K562 (cell line): ENCODE measurements at regions not wholly inside any gene's neighbourhood (a gene's known extent, or its start where the extent isn't known, plus 50 kb on each side); places are given as distances from the start of the nearest gene placed in this dataset.

ENCODE experiments used
- ATAC-seq: fragments of 200-7000 bp; cut with Tn5 transposase; 3 replicates; pipeline ENCODE4 v1.9.1; 2020; ENCODE audit warnings: moderate library complexity
- BruUV-seq: library from RNA; stranded (reverse); fragments of 400-500 nt; replicated peaks from 2 replicates; lab custom pipeline; 2021; lab: Mats Ljungman, UMichigan
- CTCF ChIA-PET: fragments of 300-600 bp; formaldehyde crosslinking; extraction: SDS; loops from one replicate; lab custom pipeline; 2021; ENCODE audit warnings: low intra/inter-chr PET ratio; lab: Yijun Ruan, JAX
- POLR2A ChIA-PET: fragments of 300-600, 350-650 bp; sonication (Branson Sonifier 250); formaldehyde crosslinking; extraction: SDS; loops from one replicate; lab custom pipeline; 2021; ENCODE audit warnings: antibody characterized with exemption, inconsistent platforms; lab: Yijun Ruan, JAX
- DNase-seq, 4 experiments: peaks; one replicate each; pipeline versions ENCODE4 v3.0.0 to v3.0.0-alpha.2; 2011 to 2018; ENCODE audit warnings: low spot score in 3 of 4, mixed read lengths in 3 of 4; ENCODE audit errors: extremely low read depth in 1 of 4
- FAIRE-seq: peaks from 2 replicates; lab custom pipeline; 2011; peaks lifted over from hg19 to GRCh38; lab: Jason Lieb, UNC
- H2AFZ ChIP-seq: 2 replicates; pipeline ENCODE4 v1.6.0; 2011; ENCODE audit warnings: low read depth, low read length, control low read depth, inconsistent platforms
- H3K27ac ChIP-seq: fragments of 200-600 bp; 3 replicates; pipeline ENCODE4 v1.8.0; 2011; ENCODE audit warnings: low read depth, mild to moderate bottlenecking, control low read depth, inconsistent platforms, low read length, moderate library complexity, mixed read lengths; ENCODE audit errors: extremely low read depth
- H3K27me3 ChIP-seq, 2 experiments: fragments of 300-600 bp in 1 of 2; 2 replicates in 1 of 2; 3 replicates in 1 of 2; pipeline versions ENCODE4 v1.6.0 to v1.8.0; 2011; ENCODE audit warnings: inconsistent platforms in 2 of 2, low read length in 2 of 2, mild to moderate bottlenecking in 1 of 2, mixed read lengths in 1 of 2, moderate library complexity in 1 of 2; ENCODE audit not compliant: control insufficient read depth in 2 of 2, insufficient read depth in 2 of 2
- H3K36me3 ChIP-seq: fragments of 300-600 bp; 3 replicates; pipeline ENCODE4 v1.8.0; 2011; ENCODE audit warnings: mild to moderate bottlenecking, low read length, inconsistent platforms; ENCODE audit not compliant: control insufficient read depth, insufficient read depth
- H3K4me1 ChIP-seq, 2 experiments: fragments of 200-600 bp in 1 of 2; replicated peaks in 1 of 2; 2 replicates in 1 of 2; 3 replicates in 1 of 2; pipeline versions ENCODE4 v1.5.1 to v1.8.0; 2011; ENCODE audit warnings: inconsistent platforms in 2 of 2, low read length in 2 of 2, mild to moderate bottlenecking in 1 of 2, mixed read lengths in 1 of 2, moderate library complexity in 1 of 2; ENCODE audit not compliant: control insufficient read depth in 2 of 2, insufficient read depth in 2 of 2
- H3K4me2 ChIP-seq: 2 replicates; pipeline ENCODE4 v1.6.1; 2011; ENCODE audit warnings: low read length, control low read depth, inconsistent platforms, mixed read lengths; ENCODE audit not compliant: insufficient read depth
- H3K4me3 ChIP-seq: fragments of 200-600 bp; sonication (generic), shearing (Covaris generic); 2 replicates; pipeline ENCODE4 v1.5.1; 2016; ENCODE audit warnings: control low read depth, inconsistent platforms
- H3K79me2 ChIP-seq: fragments of 200-600 bp; 3 replicates; pipeline ENCODE4 v1.8.0; 2011; ENCODE audit warnings: low read length, inconsistent platforms; ENCODE audit not compliant: control insufficient read depth, insufficient read depth
- H3K9ac ChIP-seq, 2 experiments: 2 replicates each; pipeline versions ENCODE4 v1.6.0 to v1.6.1; 2011; ENCODE audit warnings: low read depth in 2 of 2, low read length in 2 of 2, control low read depth in 1 of 2, inconsistent platforms in 1 of 2, mild to moderate bottlenecking in 1 of 2, mixed read lengths in 1 of 2; ENCODE audit not compliant: insufficient read depth in 1 of 2
- H3K9me1 ChIP-seq: one replicate; pipeline ENCODE4 v1.6.0; 2011; ENCODE audit warnings: inconsistent platforms, mild to moderate bottlenecking, low read length, moderate library complexity; ENCODE audit not compliant: control insufficient read depth, insufficient read depth
- H3K9me3 ChIP-seq: replicated peaks from 2 replicates; pipeline ENCODE4 v1.5.1; 2011; ENCODE audit warnings: low read depth, low read length, inconsistent platforms; ENCODE audit not compliant: control insufficient read depth, insufficient read depth
- H4K20me1 ChIP-seq: replicated peaks from 2 replicates; pipeline ENCODE4 v1.6.1; 2011; ENCODE audit warnings: low read length, inconsistent platforms, mixed read lengths; ENCODE audit not compliant: control insufficient read depth, insufficient read depth
- ATF1 ChIP-seq, 2 experiments: fragments of 450-650 bp in 1 of 2; IDR thresholded peaks; 2 replicates each; pipeline ENCODE4 v1.6.1; 2016; ENCODE audit warnings: missing compliant biosample characterization in 1 of 2, missing genetic modification characterization in 1 of 2
- CEBPB ChIP-seq: fragments of 450-650 bp; IDR thresholded peaks from 2 replicates; pipeline ENCODE4 v1.6.1; 2016; ENCODE audit warnings: missing genetic modification characterization, missing compliant biosample characterization
- ERF ChIP-seq: fragments of 450-650 bp; formaldehyde crosslinking; IDR thresholded peaks from 2 replicates; pipeline ENCODE4 v1.4.0; 2020; ENCODE audit warnings: mild to moderate bottlenecking, mixed read lengths
- NCOR1 ChIP-seq: fragments of 450-650 bp; IDR thresholded peaks from 2 replicates; pipeline ENCODE4 v1.6.1; 2016; ENCODE audit warnings: mild to moderate bottlenecking, moderate library complexity
- ZNF778 ChIP-seq: fragments of 450-650 bp; formaldehyde crosslinking; IDR thresholded peaks from 2 replicates; pipeline ENCODE4 v1.4.0; 2020; ENCODE audit warnings: mild to moderate bottlenecking, moderate library complexity
- ZNF780A ChIP-seq: fragments of 250-450 bp; sonication (Bioruptor Pico); IDR thresholded peaks from 2 replicates; pipeline ENCODE4 v1.5.0; 2021; ENCODE audit warnings: mild to moderate bottlenecking
- WGBS: fragments of 100-300 bp; shearing (Covaris generic); methylation state at CpG from one replicate; pipeline ENCODE4 v1.1.6; 2016; ENCODE audit warnings: low coverage, mixed read lengths; ENCODE audit not compliant: insufficient coverage; ENCODE audit errors: missing lambda C conversion rate; 5-methylcytosine and 5-hydroxymethylcytosine counted together
- in situ Hi-C: fragments of 300-500 bp; cut with MboI; formaldehyde crosslinking; loops from 4 replicates; pipeline ENCODE4 v1.15.0; 2018; ENCODE audit warnings: inconsistent platforms, mixed read lengths
- intact Hi-C: fragments of 100-400 bp; cut with micrococcal nuclease; formaldehyde crosslinking; loops from 2 replicates; pipeline ENCODE4 v1.14.2; 2022
- TF ChIP-seq, protein P1 (sequence below): fragments of 200-600 bp; sonication (generic); IDR thresholded peaks from one replicate; pipeline ENCODE4 v1.6.1; 2012; ENCODE audit warnings: mild to moderate bottlenecking, low read depth, low read length, inconsistent platforms
- TF ChIP-seq, protein P2 (sequence below), 2 experiments: fragments of 250-450 bp in 1 of 2; fragments of 450-650 bp in 1 of 2; sonication (Bioruptor Pico) in 1 of 2; IDR thresholded peaks; 2 replicates each; pipeline versions ENCODE4 v1.6.1 to v1.8.0; 2016 to 2021; ENCODE audit warnings: mild to moderate bottlenecking in 2 of 2, moderate library complexity in 2 of 2, missing compliant biosample characterization in 1 of 2, missing genetic modification characterization in 1 of 2
- TF ChIP-seq, protein P3 (sequence below): fragments of 250-450 bp; sonication (Bioruptor Pico); IDR thresholded peaks from 2 replicates; pipeline ENCODE4 v1.5.0; 2021; ENCODE audit warnings: mild to moderate bottlenecking, borderline replicate concordance

DNA sequence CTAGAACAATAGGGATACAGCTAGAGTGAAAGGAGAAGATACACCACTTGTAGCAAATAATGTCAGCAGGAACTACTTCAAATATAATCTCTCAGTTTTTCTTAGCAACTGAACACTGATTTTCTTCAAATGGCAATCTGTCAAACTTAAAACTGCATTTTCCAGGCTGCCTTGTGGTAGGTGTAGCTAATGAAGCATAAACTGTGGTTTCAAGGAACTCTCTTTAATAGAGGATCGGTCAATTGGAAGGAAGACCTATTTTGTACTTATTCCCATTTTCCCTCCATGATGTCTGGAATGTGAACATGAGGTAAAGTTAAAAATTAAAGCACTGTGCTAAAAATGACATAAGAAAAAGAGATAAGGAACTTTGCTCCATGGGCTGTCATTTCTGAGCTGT is 1261.9 kb downstream of the PCDH17 start:
- BruUV-seq = no TSS peak
- intact Hi-C loops = no loop called here
- ChIA-PET POLR2A (no interaction called here), CTCF (no interaction called here)
- in situ Hi-C loops = no loop called here
- no peak for ATAC-seq
- Histone ChIP-seq H2AFZ (no peak overlapping the region), H3K27me3 (no peaks in the 10 kb centered on the region), H3K4me1 (no peaks in the 10 kb centered on the region), H3K36me3 (no peaks in the 10 kb centered on the region), H3K4me3 (no peak overlapping the region), H3K79me2 (no peaks in the 10 kb centered on the region), H3K9me1 (no peaks in the 10 kb centered on the region), H4K20me1 (no peaks in the 10 kb centered on the region), H3K4me2 (no peak overlapping the region), H3K27ac (no peak overlapping the region), H3K9me3 (no peaks in the 10 kb centered on the region), H3K9ac (no peak overlapping the region)
- 0% methylated on average over 1 of the region's 1 CpG for WGBS
- FAIRE-seq = no peak
- DNase-seq = no peak
- TF ChIP-seq, protein P1, sequence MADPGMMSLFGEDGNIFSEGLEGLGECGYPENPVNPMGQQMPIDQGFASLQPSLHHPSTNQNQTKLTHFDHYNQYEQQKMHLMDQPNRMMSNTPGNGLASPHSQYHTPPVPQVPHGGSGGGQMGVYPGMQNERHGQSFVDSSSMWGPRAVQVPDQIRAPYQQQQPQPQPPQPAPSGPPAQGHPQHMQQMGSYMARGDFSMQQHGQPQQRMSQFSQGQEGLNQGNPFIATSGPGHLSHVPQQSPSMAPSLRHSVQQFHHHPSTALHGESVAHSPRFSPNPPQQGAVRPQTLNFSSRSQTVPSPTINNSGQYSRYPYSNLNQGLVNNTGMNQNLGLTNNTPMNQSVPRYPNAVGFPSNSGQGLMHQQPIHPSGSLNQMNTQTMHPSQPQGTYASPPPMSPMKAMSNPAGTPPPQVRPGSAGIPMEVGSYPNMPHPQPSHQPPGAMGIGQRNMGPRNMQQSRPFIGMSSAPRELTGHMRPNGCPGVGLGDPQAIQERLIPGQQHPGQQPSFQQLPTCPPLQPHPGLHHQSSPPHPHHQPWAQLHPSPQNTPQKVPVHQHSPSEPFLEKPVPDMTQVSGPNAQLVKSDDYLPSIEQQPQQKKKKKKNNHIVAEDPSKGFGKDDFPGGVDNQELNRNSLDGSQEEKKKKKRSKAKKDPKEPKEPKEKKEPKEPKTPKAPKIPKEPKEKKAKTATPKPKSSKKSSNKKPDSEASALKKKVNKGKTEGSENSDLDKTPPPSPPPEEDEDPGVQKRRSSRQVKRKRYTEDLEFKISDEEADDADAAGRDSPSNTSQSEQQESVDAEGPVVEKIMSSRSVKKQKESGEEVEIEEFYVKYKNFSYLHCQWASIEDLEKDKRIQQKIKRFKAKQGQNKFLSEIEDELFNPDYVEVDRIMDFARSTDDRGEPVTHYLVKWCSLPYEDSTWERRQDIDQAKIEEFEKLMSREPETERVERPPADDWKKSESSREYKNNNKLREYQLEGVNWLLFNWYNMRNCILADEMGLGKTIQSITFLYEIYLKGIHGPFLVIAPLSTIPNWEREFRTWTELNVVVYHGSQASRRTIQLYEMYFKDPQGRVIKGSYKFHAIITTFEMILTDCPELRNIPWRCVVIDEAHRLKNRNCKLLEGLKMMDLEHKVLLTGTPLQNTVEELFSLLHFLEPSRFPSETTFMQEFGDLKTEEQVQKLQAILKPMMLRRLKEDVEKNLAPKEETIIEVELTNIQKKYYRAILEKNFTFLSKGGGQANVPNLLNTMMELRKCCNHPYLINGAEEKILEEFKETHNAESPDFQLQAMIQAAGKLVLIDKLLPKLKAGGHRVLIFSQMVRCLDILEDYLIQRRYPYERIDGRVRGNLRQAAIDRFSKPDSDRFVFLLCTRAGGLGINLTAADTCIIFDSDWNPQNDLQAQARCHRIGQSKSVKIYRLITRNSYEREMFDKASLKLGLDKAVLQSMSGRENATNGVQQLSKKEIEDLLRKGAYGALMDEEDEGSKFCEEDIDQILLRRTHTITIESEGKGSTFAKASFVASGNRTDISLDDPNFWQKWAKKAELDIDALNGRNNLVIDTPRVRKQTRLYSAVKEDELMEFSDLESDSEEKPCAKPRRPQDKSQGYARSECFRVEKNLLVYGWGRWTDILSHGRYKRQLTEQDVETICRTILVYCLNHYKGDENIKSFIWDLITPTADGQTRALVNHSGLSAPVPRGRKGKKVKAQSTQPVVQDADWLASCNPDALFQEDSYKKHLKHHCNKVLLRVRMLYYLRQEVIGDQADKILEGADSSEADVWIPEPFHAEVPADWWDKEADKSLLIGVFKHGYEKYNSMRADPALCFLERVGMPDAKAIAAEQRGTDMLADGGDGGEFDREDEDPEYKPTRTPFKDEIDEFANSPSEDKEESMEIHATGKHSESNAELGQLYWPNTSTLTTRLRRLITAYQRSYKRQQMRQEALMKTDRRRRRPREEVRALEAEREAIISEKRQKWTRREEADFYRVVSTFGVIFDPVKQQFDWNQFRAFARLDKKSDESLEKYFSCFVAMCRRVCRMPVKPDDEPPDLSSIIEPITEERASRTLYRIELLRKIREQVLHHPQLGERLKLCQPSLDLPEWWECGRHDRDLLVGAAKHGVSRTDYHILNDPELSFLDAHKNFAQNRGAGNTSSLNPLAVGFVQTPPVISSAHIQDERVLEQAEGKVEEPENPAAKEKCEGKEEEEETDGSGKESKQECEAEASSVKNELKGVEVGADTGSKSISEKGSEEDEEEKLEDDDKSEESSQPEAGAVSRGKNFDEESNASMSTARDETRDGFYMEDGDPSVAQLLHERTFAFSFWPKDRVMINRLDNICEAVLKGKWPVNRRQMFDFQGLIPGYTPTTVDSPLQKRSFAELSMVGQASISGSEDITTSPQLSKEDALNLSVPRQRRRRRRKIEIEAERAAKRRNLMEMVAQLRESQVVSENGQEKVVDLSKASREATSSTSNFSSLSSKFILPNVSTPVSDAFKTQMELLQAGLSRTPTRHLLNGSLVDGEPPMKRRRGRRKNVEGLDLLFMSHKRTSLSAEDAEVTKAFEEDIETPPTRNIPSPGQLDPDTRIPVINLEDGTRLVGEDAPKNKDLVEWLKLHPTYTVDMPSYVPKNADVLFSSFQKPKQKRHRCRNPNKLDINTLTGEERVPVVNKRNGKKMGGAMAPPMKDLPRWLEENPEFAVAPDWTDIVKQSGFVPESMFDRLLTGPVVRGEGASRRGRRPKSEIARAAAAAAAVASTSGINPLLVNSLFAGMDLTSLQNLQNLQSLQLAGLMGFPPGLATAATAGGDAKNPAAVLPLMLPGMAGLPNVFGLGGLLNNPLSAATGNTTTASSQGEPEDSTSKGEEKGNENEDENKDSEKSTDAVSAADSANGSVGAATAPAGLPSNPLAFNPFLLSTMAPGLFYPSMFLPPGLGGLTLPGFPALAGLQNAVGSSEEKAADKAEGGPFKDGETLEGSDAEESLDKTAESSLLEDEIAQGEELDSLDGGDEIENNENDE = no peak
- no peak for TF ChIP-seq ATF1 (CRISPR knock-in tag; IDR thresholded peaks at IDR 0.05)
- TF ChIP-seq ATF1 (tag; IDR thresholded peaks at IDR 0.05) = no peak
- TF ChIP-seq, protein P2, sequence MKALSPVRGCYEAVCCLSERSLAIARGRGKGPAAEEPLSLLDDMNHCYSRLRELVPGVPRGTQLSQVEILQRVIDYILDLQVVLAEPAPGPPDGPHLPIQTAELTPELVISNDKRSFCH (CRISPR knock-in tag; IDR thresholded peaks at IDR 0.05) = no peak
- TF ChIP-seq, protein P2 (tag; IDR thresholded peaks at IDR 0.05) = no peak
- no peak for TF ChIP-seq NCOR1
- TF ChIP-seq CEBPB (tag) = no peak
- TF ChIP-seq ZNF778 = no peak
- TF ChIP-seq, protein P3, sequence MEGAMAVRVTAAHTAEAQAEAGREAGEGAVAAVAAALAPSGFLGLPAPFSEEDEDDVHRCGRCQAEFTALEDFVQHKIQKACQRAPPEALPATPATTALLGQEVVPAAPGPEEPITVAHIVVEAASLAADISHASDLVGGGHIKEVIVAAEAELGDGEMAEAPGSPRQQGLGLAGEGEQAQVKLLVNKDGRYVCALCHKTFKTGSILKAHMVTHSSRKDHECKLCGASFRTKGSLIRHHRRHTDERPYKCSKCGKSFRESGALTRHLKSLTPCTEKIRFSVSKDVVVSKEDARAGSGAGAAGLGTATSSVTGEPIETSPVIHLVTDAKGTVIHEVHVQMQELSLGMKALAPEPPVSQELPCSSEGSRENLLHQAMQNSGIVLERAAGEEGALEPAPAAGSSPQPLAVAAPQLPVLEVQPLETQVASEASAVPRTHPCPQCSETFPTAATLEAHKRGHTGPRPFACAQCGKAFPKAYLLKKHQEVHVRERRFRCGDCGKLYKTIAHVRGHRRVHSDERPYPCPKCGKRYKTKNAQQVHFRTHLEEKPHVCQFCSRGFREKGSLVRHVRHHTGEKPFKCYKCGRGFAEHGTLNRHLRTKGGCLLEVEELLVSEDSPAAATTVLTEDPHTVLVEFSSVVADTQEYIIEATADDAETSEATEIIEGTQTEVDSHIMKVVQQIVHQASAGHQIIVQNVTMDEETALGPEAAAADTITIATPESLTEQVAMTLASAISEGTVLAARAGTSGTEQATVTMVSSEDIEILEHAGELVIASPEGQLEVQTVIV (CRISPR knock-in tag) = no peak
- TF ChIP-seq ERF = no peak
- TF ChIP-seq ZNF780A = no peak
